Fibroblast of skin of right quadriceps (primary cell): ENCODE measurements at regions not wholly inside any gene's neighbourhood (a gene's known extent, or its start where the extent isn't known, plus 50 kb on each side); places are given as distances from the start of the nearest gene placed in this dataset.

Experiments used
- DNase-seq: peaks from one replicate; pipeline ENCODE4 v3.0.0-alpha.2; 2013

- no peak for DNase-seq
Observed at GRCh38 chr18:72058851-72059250, 485.3 kb downstream of the CBLN2 start.

- DNase-seq, result no peak
Observed at GRCh38 chr18:72056171-72056570, 488.0 kb downstream of the CBLN2 start.

GRCh38 chr18:72041313-72042032 is 502.7 kb downstream of the CBLN2 start:
- no peak for DNase-seq

- peak; percentile 54 for DNase-seq
Observed at GRCh38 chr18:72013427-72013850, 530.7 kb downstream of the CBLN2 start.

- DNase-seq, result no peak
Observed at GRCh38 chr18:71998547-71999097, 545.5 kb downstream of the CBLN2 start.

GRCh38 chr18:71995904-71996465 is 548.2 kb downstream of the CBLN2 start:
- DNase-seq, result peak; percentile 1

- DNase-seq, result no peak
Observed at GRCh38 chr18:71994273-71994672, 549.9 kb downstream of the CBLN2 start.

GRCh38 chr18:71989616-71990015 is 554.5 kb downstream of the CBLN2 start:
- no peak for DNase-seq

GRCh38 chr18:71986351-71987050 is 557.6 kb downstream of the CBLN2 start:
- DNase-seq, result no peak

- no peak for DNase-seq
Observed at GRCh38 chr18:71976744-71977143, 567.4 kb downstream of the CBLN2 start.

- DNase-seq, result no peak
Observed at GRCh38 chr18:71966791-71967190, 577.4 kb downstream of the CBLN2 start.

- no peak for DNase-seq
Observed at GRCh38 chr18:71958605-71959004, 585.5 kb downstream of the CBLN2 start.

- no peak for DNase-seq
Observed at GRCh38 chr18:71951001-71951400, 593.1 kb downstream of the CBLN2 start.

- DNase-seq, result no peak
Observed at GRCh38 chr18:71942433-71942832, 601.7 kb downstream of the CBLN2 start.

- no peak for DNase-seq
Observed at GRCh38 chr18:71939483-71939882, 604.7 kb downstream of the CBLN2 start.

GRCh38 chr18:71936744-71937143 is 607.4 kb downstream of the CBLN2 start:
- DNase-seq, result peak; percentile 3

GRCh38 chr18:71919211-71919610 is 624.9 kb downstream of the CBLN2 start:
- DNase-seq, result no peak

- DNase-seq, result no peak
Observed at GRCh38 chr18:71913641-71914040, 630.5 kb downstream of the CBLN2 start.

GRCh38 chr18:71902482-71902881 is 641.7 kb downstream of the CBLN2 start:
- no peak for DNase-seq

- DNase-seq, result no peak
Observed at GRCh38 chr18:71899707-71900472, 644.3 kb downstream of the CBLN2 start.

GRCh38 chr18:71899183-71899582 is 645.0 kb downstream of the CBLN2 start:
- no peak for DNase-seq

- DNase-seq, result no peak
Observed at GRCh38 chr18:71887509-71887908, 656.6 kb downstream of the CBLN2 start.

- DNase-seq, result no peak
Observed at GRCh38 chr18:71878226-71878625, 665.9 kb downstream of the CBLN2 start.
